M059J (cell line): ENCODE measurements at regions not wholly inside any gene's neighbourhood (a gene's known extent, or its start where the extent isn't known, plus 50 kb on each side); places are given as distances from the start of the nearest gene placed in this dataset.

ENCODE experiments used
- DNase-seq: peaks from one replicate; pipeline ENCODE4 v3.0.0-alpha.2; 2012; ENCODE audit warnings: low read depth

DNA sequence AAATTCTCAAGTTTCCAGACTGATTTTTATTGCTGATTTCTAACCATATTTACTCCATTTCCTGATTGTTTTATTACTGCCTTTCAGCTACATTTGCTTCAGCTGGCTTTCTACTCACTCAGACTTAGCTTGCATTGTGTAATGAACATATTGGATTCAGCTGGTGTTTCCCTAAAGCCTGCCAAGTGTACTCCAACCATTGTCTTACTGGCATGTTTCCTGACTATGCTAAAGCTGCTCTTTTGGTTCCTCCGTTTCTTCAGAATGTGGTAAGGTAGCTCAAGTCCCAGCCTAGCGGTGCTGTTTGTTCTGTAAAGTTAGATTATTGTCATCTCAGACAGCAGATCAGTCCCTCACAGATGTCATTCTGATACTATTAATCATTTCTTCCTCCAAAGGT is 53.1 kb upstream of the GLRA2 start:
- no peak for DNase-seq

GRCh38 chrX:14449773-14450172 is 79.6 kb upstream of the GLRA2 start:
- no peak for DNase-seq

DNA sequence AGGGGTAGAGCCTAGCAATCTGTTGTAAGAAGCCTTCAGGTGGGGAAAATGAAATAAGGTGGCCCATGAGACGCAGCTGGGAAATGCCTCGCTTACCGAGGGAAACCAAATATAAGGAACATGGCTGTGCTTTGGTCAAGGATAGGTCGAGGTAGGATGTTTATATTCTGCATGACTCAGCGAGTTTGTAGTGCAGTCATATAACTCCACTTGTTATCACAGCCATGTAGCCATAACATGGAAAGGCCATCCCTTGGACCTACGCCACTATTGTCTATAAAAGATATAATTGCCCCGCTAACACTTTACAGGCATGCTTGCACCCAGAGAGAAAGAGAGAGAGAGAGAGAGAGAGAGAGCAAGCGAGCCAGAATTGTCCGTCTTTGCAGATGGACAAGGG is 80.9 kb upstream of the GLRA2 start:
- no peak for DNase-seq

DNA sequence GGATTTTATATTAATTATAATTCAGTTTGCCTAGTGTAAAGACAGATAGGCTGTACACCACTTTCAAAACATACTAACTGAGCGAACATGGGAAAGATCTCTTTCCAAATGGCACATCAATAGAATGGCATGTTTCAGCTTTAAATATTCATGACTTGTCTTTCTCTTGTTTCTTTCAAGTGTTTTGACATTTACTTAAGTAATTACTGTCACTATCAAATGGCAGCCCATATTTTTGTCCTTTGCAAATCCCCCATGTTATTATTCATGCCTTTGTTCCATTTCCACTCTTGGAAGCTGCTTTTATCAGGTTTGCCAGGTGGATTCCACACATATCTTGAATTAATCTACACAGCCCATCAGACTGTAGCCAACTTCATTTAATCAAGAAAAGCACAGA is 89.2 kb upstream of the GLRA2 start:
- no peak for DNase-seq

DNA sequence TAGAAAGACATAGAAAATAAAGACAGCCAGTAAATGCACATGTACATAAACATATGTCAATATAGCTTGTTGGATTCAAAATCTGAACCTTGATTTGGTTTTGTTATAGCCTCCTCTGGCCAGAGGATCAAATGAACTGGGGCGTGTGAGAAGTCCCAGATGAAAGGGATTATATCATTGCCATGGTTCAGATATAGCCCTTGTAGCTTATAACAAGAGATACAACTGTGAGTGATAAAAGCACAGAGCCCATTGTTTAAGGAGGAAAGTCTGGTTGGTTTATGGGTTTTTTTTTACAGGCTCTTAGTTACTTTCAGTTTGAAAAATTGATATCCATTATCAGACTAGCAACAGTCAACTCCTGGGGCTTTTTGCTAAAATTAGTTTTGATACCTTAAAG is 101.7 kb upstream of the GLRA2 start:
- DNase-seq = no peak

DNA sequence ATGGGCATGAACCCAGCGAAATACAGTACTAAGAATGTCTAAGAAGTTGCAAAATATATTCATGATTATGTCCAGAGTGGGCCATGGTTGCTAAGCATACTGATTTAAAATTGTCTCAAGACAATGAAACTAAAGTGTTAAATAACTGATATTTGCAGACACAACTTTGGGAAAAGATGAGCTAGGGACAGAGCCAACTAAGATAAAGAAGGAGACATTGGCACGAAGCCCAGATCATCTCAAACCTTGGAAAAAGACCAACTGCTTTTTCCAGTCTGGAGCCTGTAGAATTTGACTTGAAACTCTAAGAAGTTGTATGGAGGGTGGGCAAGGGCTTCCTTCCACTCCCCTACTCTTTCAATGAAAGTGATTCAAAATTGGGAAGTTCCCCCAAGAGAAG is 108.5 kb upstream of the GLRA2 start:
- no peak for DNase-seq

DNA sequence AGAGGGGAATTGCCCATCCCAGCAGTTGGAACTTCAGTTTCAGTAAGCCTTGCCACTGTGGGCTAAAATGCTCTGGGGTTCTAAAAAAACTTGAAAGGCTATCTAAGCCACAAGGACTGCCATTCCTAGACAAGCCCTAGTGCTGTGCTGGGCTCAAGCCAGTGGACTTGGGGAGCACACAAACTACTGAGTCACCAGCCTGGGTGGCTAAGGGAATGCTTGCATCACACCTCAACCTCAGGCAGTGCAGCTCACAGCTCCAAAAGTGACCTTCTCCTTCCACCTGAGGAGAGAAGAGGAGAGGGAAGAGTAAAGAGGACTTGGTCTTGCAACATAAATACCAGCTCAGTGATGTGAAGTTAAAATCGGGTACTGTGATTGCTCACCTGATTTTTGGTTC is 116.7 kb upstream of the GLRA2 start:
- peak; percentile 4 for DNase-seq

DNA sequence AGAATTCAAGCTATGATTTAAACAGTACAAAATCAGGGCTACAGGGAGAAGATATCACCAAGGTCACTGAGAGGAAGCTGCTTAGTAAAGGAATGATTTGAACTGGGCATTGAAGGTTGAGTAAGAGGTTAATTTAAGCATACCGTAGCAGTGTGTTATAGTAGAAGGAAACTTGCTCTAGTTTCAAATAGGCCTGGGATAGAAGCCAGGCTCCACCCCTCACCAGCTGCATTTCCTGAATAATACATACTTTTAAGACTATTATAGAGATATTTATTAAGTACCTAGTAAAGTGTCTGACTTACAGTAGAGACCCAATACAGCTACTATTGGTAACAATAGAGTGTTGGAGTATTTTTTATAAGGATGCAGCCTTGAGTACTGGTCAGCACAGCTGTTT is 118.0 kb upstream of the GLRA2 start:
- DNase-seq = no peak

GRCh38 chrX:14409341-14409740 is 120.0 kb upstream of the GLRA2 start:
- peak; percentile 73 for DNase-seq

GRCh38 chrX:14406225-14406624 is 123.1 kb upstream of the GLRA2 start:
- DNase-seq = no peak

GRCh38 chrX:14398725-14399124 is 130.6 kb upstream of the GLRA2 start:
- peak; percentile 37 for DNase-seq

DNA sequence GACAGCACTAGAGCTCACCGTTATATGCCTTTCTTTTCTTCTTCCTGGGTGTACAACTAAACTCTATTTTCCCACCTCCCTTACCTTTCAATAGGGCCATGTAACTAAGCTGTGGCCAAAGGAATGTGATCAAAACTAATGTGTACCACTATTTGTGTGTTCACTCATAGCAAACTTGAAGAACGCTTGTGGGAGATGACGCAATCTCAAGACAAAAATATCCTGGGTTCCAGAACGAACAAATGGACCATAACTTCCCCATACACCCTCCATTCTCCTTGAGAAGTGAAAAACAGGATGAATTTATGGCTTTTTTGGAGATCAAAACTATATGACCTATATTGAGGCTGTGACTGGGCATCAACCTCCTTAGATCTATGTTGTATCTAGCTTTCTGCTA is 139.7 kb upstream of the GLRA2 start:
- no peak for DNase-seq

- DNase-seq = no peak
These were observed 142.4 kb upstream of the GLRA2 start for GRCh38 chrX:14386981-14387380.

DNA sequence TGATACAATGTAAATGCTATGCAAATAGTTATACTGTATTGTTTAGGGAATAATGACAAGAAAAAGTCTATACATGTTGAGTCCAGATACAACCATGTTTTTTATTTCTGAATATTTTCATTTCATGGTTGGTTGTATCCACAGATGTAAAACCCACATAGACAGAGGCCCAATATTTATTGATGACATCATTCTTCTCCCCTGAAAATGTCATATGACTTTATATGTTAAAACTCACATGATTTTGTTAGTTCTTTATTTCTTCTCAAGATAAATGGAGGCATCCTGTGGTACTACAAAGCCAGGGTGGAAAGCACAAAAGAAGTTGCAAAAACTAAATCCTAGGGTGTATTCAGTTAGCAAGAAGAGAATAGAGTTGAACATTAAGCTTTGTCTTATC is 149.3 kb upstream of the GLRA2 start:
- DNase-seq = no peak

- DNase-seq = no peak
These were observed 151.9 kb upstream of the GLRA2 start for GRCh38 chrX:14377427-14377826.

GRCh38 chrX:14363728-14364127 is 165.6 kb upstream of the GLRA2 start:
- DNase-seq = peak; percentile 14

DNA sequence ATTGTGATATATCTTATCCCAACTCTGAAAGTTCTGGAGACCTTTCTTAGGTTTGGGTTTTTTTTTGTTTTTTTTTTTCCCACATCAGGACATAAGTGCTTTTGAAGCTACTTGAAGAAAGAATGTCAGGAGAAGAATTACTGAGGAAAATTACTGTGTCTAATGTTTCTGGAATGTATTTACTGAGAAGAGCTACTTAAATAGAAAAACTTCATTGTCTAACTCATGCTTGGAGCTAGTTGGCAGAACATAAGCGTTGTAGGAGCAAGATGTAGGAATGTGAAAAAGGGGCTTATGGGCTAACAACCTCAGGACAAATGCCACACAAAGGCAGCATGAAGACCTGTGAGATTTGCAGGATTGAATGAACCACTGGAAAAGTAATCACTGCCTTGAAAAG is 166.6 kb upstream of the GLRA2 start:
- DNase-seq = peak; percentile 51

- no peak for DNase-seq
These were observed 167.9 kb upstream of the GLRA2 start for GRCh38 chrX:14361435-14361834.

DNA sequence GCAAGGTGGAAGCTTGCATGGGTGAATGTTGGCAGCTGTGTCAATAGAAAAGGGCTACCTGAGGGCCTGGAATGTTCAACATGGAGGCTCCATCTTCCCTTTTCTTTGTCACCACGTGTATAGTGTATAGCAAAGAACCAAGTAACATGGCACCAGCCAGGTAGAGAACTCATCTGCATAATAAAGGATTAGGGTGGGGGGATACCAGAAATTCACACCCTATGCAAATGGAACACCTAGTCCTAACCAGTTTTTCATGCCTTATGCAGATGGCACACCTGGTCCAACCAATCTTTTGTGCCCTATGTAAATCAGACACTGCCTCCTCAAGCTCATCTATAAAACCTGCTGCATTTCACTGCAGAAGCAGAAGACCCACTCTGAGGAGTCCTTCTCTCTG is 169.6 kb upstream of the GLRA2 start:
- no peak for DNase-seq

GRCh38 chrX:14359316-14359715 is 170.0 kb upstream of the GLRA2 start:
- DNase-seq = no peak

DNA sequence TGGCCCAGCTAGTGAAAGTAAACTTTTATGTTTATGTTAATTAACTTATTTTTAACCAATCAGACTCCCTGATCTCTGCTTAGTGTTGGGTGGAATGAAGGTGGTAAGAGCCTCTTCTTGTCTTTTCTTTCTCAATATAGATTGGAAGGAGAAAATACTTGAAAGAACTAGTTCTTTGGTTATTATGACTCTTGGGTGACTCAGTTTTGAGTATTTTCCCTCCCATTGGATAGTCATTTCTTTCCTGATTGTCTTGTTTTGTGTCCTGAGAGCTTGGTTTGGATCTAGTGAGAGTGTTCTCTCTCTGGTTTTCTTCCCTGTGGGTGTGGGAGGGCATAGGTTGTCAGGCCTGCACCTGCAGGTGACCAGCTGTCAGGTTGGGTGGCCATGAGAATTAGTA is 172.0 kb upstream of the GLRA2 start:
- DNase-seq = no peak

GRCh38 chrX:14356401-14356800 is 172.9 kb upstream of the GLRA2 start:
- DNase-seq = peak; percentile 60

- DNase-seq = no peak
These were observed 173.8 kb upstream of the GLRA2 start for GRCh38 chrX:14355556-14355955.

DNA sequence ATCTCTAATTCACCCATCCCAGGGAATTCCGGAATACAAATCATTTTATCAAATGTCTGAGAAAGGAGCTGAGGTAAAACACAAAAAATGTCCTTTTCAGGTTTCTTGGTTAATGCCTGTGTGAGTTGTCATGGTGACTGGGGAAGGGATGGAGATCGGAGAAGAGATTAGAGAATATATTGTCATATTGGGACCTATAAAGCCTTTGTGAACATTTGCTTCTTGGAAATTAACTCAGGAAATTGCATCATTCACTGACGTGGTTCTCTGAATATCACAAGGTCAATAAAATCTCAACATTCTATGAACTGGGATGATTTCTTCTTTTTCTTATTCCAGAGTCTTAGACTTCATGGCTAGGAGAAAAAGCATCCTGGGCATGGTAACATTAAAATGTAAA is 174.8 kb upstream of the GLRA2 start:
- peak; percentile 49 for DNase-seq

DNA sequence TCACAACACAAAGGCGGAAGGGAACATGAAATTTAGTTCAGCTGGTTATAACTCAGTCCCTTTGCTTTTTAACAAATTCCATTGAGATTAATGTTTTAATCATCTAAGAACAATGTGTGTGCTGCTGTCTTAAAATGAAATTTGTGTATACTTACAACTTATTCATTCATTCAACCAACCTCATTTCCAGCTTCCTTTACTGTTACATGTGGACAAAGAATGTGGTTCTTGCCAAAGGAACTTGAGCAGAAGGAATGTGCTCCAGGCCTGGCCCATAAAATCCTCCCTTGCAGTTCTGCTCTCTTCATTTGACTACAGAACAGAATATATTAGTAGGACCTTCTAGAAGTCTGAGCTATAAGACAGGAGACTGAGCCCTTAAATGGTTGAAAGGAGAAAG is 176.8 kb upstream of the GLRA2 start:
- DNase-seq = peak; percentile 53
